GM12892 (cell line): ENCODE measurements at regions not wholly inside any gene's neighbourhood (a gene's known extent, or its start where the extent isn't known, plus 50 kb on each side); places are given as distances from the start of the nearest gene placed in this dataset.

Experiments used
- POLR2A ChIP-seq: IDR thresholded peaks from 2 replicates; pipeline ENCODE4 v1.6.1; 2011; ENCODE audit warnings: low read depth, low read length, control low read depth
- POLR2AphosphoS5 ChIP-seq: IDR thresholded peaks from 2 replicates; pipeline ENCODE4 v1.6.1; 2011; ENCODE audit warnings: low read depth, low read length, control low read depth
- TAF1 ChIP-seq: IDR thresholded peaks from 2 replicates; pipeline ENCODE4 v1.6.1; 2011; ENCODE audit warnings: low read depth, mild to moderate bottlenecking, control low read depth, low read length, borderline replicate concordance

DNA sequence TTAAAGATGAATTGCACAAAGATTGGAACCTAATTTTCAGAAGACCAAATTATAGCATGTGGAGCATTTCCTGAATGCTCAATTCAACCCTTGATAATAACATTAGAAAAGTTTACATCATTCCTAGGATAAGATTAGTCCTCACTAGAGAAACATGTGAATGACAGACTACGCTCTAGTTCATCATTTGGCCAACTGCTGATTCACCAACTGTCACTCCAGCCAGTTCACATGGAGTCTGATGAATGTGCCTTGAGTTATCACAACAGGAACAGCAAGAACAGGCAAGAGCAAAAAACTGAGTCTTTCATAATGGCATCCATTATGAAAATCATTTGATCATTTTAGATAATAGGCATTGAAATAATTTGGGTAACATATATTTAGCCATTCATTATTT, 415.9 kb downstream of the PTPRC start:
- TF ChIP-seq POLR2A (no peak), POLR2AphosphoS5 (no peak), TAF1 (no peak)
